Bone marrow (tissue), 2 donors: ENCODE measurements at regions not wholly inside any gene's neighbourhood (a gene's known extent, or its start where the extent isn't known, plus 50 kb on each side); places are given as distances from the start of the nearest gene placed in this dataset.
"Not testable (repeated sequence)": the region's sequence is repeated elsewhere in the genome, so short reads cannot be mapped to it uniquely, and the experiment has no call there.

Source experiments
- DNase-seq, 2 donors: peaks; one replicate each; lab custom pipeline; 2025; lab: John Stamatoyannopoulos, UW

- DNase-seq: no peak
Observed at GRCh38 chrX:45681891-45682290, 481.2 kb upstream of the DIPK2B start.

- no peak for DNase-seq
Observed at GRCh38 chrX:45669715-45670340, 469.2 kb upstream of the DIPK2B start.

- DNase-seq: no peak
Observed at GRCh38 chrX:45668686-45669443, 468.2 kb upstream of the DIPK2B start.

GRCh38 chrX:45667666-45668065 is 467.0 kb upstream of the DIPK2B start:
- DNase-seq: no peak

- no peak for DNase-seq
Observed at GRCh38 chrX:45664727-45665290, 464.1 kb upstream of the DIPK2B start.

DNA sequence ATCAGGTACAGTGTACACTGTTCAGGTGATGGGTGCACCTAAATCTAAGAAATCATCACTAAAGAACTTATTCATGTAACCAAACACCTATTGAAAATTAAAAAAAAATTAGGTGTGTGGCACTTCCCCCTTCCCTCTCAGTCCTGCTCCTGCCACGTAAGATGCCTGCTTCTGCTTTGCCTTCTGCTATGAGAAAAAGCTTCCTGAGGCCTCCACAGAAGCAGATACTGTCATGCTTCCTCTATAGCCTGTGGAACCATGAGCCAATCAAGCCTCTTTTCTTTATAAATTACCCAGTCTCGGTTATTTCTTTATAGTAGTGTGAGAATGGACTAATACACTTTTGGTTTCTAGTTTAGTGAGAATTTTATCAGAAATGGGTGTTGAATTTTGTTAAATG is 459.8 kb upstream of the DIPK2B start:
- DNase-seq: no peak

GRCh38 chrX:45633419-45633818 is 432.7 kb upstream of the DIPK2B start:
- DNase-seq: no peak

GRCh38 chrX:45632506-45632905 is 431.8 kb upstream of the DIPK2B start:
- DNase-seq: no peak

GRCh38 chrX:45630078-45630477 is 429.4 kb upstream of the DIPK2B start:
- DNase-seq: no peak

- DNase-seq: no peak
Observed at GRCh38 chrX:45628041-45628440, 427.4 kb upstream of the DIPK2B start.

DNA sequence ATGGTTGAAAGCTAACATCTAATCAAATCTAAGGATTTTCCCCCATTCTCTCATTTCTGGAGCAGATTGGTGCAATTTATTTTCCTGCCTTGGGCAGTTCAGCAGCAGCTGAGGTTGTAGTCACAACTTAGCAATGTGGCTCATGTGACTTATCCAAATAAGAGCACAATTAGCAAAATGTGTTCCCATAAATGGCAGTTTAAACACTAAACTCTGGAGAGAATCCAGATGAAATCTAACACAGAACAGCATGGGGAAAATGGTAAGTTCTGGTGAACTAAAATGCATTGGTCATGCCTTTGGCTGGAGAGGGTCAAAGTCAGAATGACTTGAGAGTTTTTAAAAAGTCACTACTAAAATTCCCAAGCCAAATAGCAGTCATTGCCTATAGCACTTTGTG is 422.6 kb upstream of the DIPK2B start:
- DNase-seq: no peak

DNA sequence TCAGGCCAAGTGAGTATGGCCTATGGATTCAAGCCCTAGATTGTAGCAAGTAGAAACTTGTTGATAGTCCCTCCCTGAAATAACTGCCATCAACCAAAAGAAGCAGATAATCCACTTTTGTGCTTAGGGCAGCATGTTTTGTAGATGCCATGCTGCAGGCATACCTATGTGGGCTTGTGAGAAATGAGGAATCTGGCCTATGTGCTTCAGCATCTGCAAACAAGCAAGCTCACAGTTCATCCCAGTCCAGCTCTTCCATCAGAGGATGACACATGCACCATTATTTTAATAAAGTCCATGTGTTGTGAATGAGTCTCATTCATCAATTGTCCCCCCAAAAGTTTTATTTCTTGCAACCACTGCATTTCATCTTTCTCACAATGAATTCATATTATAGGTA is 421.9 kb upstream of the DIPK2B start:
- no peak for DNase-seq

DNA sequence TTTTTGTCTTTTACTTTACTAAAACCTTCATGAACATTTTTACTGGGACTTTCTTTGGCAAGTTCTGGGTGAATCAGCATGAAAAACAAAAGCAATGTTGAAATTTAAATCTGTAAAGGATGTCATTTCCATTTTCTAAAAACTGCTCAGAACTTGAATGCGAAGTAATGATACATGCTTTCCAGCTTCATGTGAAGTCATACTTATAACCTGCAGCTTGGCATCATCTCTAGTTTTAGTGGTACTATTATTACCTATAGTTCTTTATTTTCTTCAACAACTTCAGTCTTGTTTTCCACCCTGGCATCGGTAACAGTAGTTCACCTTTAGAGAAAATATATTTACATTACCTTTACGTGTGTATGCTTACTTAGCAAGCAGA is 421.4 kb upstream of the DIPK2B start:
- DNase-seq: no peak

DNA sequence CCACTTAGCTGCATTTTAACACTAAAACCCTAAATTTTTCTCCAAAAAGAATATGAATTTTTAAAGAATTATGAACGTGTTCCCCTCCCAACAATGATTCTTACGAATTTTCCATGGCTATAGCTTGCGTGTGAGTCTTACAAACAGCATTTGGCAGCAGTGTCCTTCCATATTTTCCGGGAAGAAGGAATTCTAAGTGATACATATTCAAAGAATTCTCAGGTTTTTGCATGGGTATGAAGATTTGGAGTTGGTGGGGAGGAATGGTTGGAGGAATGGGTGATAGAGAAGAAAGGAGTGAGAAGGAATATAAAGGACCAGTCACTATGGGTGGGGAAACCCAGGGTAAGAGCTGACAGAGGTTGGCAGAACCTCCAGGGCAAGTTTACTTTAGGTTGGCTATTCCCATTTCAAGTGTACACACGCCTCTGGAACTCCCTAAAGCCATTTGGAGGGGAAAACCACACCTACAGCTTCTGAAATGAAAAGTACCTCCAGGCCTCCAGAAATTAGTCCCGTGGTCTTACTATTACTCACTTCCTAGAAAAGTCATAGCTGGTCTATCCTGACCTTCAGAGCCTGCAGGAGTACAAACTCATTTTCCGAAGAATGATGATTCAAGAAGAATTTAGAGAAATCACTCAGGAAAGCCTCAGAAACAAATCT is 420.8 kb upstream of the DIPK2B start:
- no peak for DNase-seq

GRCh38 chrX:45619290-45619689 is 418.6 kb upstream of the DIPK2B start:
- DNase-seq: no peak

- DNase-seq: not testable (repeated sequence)
Observed at GRCh38 chrX:45615591-45615990, 414.9 kb upstream of the DIPK2B start.

- DNase-seq: no peak
Observed at GRCh38 chrX:45614853-45615252, 414.2 kb upstream of the DIPK2B start.

DNA sequence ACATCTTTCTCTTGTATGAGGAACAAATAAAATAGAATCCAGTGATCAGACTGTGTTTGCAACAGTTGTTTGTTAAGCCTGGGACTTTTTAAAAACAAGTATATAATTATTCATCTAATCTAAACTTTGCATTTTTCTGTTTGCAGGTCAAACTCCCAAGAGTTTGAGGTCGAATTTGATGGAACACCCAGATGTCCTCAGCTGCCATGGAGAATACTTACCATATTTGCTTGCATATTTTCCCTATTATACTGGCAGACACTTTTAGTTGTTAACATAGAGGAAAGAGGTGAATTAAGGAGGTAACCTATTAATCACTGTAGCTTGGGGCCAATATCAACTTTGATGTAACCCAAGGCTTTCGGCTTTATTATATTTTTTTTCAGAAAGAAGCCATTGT is 401.5 kb upstream of the DIPK2B start:
- DNase-seq: no peak

DNA sequence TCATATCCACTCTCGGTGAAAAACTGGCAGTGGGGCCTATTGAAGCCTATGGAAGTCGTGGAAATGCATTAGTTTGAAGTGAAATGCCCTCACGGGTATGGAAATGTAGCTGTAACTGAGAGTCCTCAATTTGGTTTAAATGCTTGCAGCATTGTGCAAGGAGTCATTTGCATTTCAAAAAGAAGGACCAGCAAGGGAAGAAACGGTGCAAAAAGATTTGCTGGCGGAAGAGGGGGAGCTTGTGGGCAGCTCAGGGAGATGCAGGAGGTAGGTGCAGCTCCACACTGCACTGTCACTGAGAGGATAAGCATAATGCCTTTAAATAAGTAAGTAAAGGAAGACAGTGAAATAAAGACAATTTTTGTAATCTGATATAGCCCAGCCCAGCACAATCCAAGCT is 400.4 kb upstream of the DIPK2B start:
- DNase-seq: no peak

DNA sequence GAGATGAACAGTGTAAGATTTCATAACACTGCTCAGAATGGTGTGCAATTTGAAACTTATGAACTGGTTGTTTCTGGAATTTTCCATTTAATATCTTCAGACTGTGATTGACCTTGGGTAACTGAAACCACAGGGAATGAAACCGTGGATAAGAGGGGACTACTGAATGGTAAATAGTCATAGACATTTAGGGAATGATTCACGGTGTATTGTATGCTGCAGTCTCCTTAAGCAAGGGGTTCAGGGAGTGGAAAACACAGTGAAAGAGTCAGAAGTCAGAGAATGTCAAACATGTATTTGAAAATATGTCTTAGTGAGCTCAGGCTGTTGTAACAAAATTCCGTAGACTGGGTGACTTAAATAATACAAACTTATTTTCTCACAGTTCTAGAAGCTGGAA is 398.2 kb upstream of the DIPK2B start:
- DNase-seq: no peak

DNA sequence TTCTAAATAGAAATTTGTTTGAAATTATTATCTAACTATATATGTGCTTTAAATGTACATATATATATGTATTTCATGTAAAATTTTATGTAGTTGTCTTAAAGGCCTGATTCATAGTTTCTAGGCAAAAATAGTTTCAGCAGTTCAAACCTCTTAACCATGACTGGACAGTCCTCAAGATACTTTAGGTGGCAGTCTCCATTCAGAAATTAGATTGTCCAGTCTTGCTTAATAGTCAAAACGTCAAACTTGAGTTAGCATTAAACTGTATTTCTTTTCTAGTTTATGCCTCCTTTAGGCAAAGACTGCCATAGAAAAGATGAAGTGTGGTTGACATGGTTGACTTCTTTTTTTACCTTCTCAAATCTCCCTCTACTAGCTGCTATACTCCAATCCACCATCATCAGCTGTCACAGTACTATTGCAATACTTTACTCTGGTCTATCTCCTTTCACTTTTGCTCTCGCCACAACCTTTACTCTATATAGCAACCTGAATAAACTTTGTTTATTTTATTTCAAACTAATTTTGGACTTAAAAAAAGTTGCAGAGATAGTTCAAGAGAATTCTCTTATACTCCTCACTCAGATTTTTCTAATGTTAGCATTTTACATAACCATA is 395.6 kb upstream of the DIPK2B start:
- no peak for DNase-seq

GRCh38 chrX:45592101-45592500 is 391.4 kb upstream of the DIPK2B start:
- DNase-seq: no peak

GRCh38 chrX:45591650-45592049 is 391.0 kb upstream of the DIPK2B start:
- no peak for DNase-seq
